ENCODE measurements at regions not wholly inside any gene's neighbourhood (a gene's known extent, or its start where the extent isn't known, plus 50 kb on each side); places are given as distances from the start of the nearest gene placed in this dataset.

- Histone ChIP-seq H3K27me3 (ENCODE audit: control insufficient read depth in 1 of 2, insufficient read depth in 2 of 2, low read length in 2 of 2) (no peaks in the 10 kb centered on the region), H3K9me3 (ENCODE audit: low read length) (no peaks in the 10 kb centered on the region), H3K4me2 (ENCODE audit: low read depth, low read length) (no peak overlapping the region), H3K36me3 (replicated peaks in 1 of 2; ENCODE audit: control insufficient read depth in 1 of 2, insufficient read depth in 2 of 2, low read length in 2 of 2) (no peaks in the 10 kb centered on the region), H3K27ac (ENCODE audit: extremely low read length, insufficient read depth, low read length) (no peak overlapping the region), H3K9ac (ENCODE audit: insufficient read depth, low read depth, low read length) (no peak overlapping the region), H2AFZ (ENCODE audit: low read length) (no peak overlapping the region), H3K4me3 (replicated peaks in 1 of 3; ENCODE audit: insufficient read depth in 1 of 3, low read depth in 2 of 3, low read length in 3 of 3) (no peak overlapping the region), H4K20me1 (ENCODE audit: insufficient read depth, low read length) (no peaks in the 10 kb centered on the region), H3K4me1 (ENCODE audit: insufficient read depth, low read length) (no peaks in the 10 kb centered on the region), H3K79me2 (ENCODE audit: insufficient read depth, low read length) (no peaks in the 10 kb centered on the region)
- no TSS peak for BruUV-seq (replicated peaks)
- intact Hi-C loops (cut with micrococcal nuclease; ENCODE audit: unreplicated experiment) = no loop called here
- FAIRE-seq = no peak
- WGBS (ENCODE audit: low lambda C conversion rate) = 7% methylated on average over 3 of the region's 3 CpGs
- no peak for ATAC-seq
- TF ChIP-seq, protein P1, sequence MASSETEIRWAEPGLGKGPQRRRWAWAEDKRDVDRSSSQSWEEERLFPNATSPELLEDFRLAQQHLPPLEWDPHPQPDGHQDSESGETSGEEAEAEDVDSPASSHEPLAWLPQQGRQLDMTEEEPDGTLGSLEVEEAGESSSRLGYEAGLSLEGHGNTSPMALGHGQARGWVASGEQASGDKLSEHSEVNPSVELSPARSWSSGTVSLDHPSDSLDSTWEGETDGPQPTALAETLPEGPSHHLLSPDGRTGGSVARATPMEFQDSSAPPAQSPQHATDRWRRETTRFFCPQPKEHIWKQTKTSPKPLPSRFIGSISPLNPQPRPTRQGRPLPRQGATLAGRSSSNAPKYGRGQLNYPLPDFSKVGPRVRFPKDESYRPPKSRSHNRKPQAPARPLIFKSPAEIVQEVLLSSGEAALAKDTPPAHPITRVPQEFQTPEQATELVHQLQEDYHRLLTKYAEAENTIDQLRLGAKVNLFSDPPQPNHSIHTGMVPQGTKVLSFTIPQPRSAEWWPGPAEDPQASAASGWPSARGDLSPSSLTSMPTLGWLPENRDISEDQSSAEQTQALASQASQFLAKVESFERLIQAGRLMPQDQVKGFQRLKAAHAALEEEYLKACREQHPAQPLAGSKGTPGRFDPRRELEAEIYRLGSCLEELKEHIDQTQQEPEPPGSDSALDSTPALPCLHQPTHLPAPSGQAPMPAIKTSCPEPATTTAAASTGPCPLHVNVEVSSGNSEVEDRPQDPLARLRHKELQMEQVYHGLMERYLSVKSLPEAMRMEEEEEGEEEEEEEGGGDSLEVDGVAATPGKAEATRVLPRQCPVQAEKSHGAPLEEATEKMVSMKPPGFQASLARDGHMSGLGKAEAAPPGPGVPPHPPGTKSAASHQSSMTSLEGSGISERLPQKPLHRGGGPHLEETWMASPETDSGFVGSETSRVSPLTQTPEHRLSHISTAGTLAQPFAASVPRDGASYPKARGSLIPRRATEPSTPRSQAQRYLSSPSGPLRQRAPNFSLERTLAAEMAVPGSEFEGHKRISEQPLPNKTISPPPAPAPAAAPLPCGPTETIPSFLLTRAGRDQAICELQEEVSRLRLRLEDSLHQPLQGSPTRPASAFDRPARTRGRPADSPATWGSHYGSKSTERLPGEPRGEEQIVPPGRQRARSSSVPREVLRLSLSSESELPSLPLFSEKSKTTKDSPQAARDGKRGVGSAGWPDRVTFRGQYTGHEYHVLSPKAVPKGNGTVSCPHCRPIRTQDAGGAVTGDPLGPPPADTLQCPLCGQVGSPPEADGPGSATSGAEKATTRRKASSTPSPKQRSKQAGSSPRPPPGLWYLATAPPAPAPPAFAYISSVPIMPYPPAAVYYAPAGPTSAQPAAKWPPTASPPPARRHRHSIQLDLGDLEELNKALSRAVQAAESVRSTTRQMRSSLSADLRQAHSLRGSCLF (CRISPR knock-in tag; IDR thresholded peaks at IDR 0.05; ENCODE audit: borderline replicate concordance) = no peak
- TF ChIP-seq RFX3 (CRISPR knock-in tag; IDR thresholded peaks at IDR 0.05) (no peak), PCBP1 (IDR thresholded peaks at IDR 0.05; ENCODE audit: borderline replicate concordance, low read depth, low read length) (no peak), CREB1 (IDR thresholded peaks at IDR 0.05) (no peak), CREB1 (CRISPR knock-in tag; IDR thresholded peaks at IDR 0.05) (no peak), ZNF597 (CRISPR knock-in tag; IDR thresholded peaks at IDR 0.05) (no peak)
- TF ChIP-seq, protein P2, sequence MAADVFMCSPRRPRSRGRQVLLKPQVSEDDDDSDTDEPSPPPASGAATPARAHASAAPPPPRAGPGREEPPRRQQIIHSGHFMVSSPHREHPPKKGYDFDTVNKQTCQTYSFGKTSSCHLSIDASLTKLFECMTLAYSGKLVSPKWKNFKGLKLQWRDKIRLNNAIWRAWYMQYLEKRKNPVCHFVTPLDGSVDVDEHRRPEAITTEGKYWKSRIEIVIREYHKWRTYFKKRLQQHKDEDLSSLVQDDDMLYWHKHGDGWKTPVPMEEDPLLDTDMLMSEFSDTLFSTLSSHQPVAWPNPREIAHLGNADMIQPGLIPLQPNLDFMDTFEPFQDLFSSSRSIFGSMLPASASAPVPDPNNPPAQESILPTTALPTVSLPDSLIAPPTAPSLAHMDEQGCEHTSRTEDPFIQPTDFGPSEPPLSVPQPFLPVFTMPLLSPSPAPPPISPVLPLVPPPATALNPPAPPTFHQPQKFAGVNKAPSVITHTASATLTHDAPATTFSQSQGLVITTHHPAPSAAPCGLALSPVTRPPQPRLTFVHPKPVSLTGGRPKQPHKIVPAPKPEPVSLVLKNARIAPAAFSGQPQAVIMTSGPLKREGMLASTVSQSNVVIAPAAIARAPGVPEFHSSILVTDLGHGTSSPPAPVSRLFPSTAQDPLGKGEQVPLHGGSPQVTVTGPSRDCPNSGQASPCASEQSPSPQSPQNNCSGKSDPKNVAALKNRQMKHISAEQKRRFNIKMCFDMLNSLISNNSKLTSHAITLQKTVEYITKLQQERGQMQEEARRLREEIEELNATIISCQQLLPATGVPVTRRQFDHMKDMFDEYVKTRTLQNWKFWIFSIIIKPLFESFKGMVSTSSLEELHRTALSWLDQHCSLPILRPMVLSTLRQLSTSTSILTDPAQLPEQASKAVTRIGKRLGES (CRISPR knock-in tag; IDR thresholded peaks at IDR 0.05; ENCODE audit: borderline replicate concordance) = no peak
- TF ChIP-seq, protein P3, sequence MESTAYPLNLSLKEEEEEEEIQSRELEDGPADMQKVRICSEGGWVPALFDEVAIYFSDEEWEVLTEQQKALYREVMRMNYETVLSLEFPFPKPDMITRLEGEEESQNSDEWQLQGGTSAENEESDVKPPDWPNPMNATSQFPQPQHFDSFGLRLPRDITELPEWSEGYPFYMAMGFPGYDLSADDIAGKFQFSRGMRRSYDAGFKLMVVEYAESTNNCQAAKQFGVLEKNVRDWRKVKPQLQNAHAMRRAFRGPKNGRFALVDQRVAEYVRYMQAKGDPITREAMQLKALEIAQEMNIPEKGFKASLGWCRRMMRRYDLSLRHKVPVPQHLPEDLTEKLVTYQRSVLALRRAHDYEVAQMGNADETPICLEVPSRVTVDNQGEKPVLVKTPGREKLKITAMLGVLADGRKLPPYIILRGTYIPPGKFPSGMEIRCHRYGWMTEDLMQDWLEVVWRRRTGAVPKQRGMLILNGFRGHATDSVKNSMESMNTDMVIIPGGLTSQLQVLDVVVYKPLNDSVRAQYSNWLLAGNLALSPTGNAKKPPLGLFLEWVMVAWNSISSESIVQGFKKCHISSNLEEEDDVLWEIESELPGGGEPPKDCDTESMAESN (CRISPR knock-in tag; conservative IDR thresholded peaks at IDR 0.05) = no peak
- in situ Hi-C loops (cut with HindIII; ENCODE audit: extremely low pct_ligation_motif_present, low pct_unique_long_range_greater_than_20kb) = no loop called here
- no peak for DNase-seq (ENCODE audit: low spot score)
- ChIA-PET CTCF (ENCODE audit: low intra/inter-chr PET ratio, low total read pairs) (no interaction called here), POLR2A (no interaction called here)
These were observed 680.4 kb downstream of the TDRD15 start for GRCh38 chr2:21804151-21804550.

Measured in HepG2 (cell line).